Cardiac muscle cell (in vitro differentiated cells and primary cell): ENCODE measurements at regions not wholly inside any gene's neighbourhood (a gene's known extent, or its start where the extent isn't known, plus 50 kb on each side); places are given as distances from the start of the nearest gene placed in this dataset.

ENCODE experiments used
- DNase-seq, 2 donors: peaks; one replicate each; pipeline versions ENCODE4 v3.0.0 to v3.0.0-alpha.2; 2010 to 2017; ENCODE audit warnings: low read depth in 1 of 2, low spot score in 1 of 2
- H3K27ac ChIP-seq: fragments of 200-600 bp; sonication (generic); 2 replicates; pipeline ENCODE4 v1.5.1; 2016
- H3K27me3 ChIP-seq: fragments of 200-600 bp; sonication (generic); 2 replicates; pipeline ENCODE4 v1.6.0; 2016; ENCODE audit warnings: control low read depth
- H3K36me3 ChIP-seq: fragments of 200-600 bp; sonication (generic); 2 replicates; pipeline ENCODE4 v1.5.1; 2016; ENCODE audit warnings: control low read depth
- H3K4me1 ChIP-seq: fragments of 200-600 bp; sonication (generic); 2 replicates; pipeline ENCODE4 v1.8.1; 2017; ENCODE audit warnings: low read depth, mild to moderate bottlenecking, mixed run types
- H3K4me3 ChIP-seq: fragments of 200-600 bp; sonication (generic); 2 replicates; pipeline ENCODE4 v1.5.1; 2016; ENCODE audit warnings: mild to moderate bottlenecking
- H3K9me3 ChIP-seq: fragments of 200-600 bp; sonication (generic); 2 replicates; pipeline ENCODE4 v1.5.1; 2017; ENCODE audit warnings: low read depth, mild to moderate bottlenecking, control low read depth
- CTCF ChIP-seq: IDR thresholded peaks from 2 replicates; pipeline ENCODE4 v1.5.1; 2012; ENCODE audit warnings: low read depth, mild to moderate bottlenecking, low read length

- Histone ChIP-seq H3K36me3 (no peaks in the 10 kb centered on the region), H3K4me1 (no peaks in the 10 kb centered on the region), H3K27ac (no peak overlapping the region), H3K27me3 (no peaks in the 10 kb centered on the region), H3K4me3 (no peak overlapping the region), H3K9me3 (no peaks in the 10 kb centered on the region)
- TF ChIP-seq CTCF: no peak
- no peak for DNase-seq
Measured at GRCh38 chr4:126202226-126202625, 887.5 kb downstream of the FAT4 start.

GRCh38 chr4:126207910-126208309 is 893.2 kb downstream of the FAT4 start:
- no peak overlapping the region for H3K27ac ChIP-seq
- no peaks in the 10 kb centered on the region for H3K36me3 ChIP-seq
- H3K27me3 ChIP-seq: no peaks in the 10 kb centered on the region
- H3K4me3 ChIP-seq: no peak overlapping the region
- DNase-seq: no peak
- TF ChIP-seq CTCF: no peak
- no peaks in the 10 kb centered on the region for H3K9me3 ChIP-seq
- no peaks in the 10 kb centered on the region for H3K4me1 ChIP-seq

- Histone ChIP-seq H3K4me3 (no peak overlapping the region), H3K9me3 (no peaks in the 10 kb centered on the region), H3K27ac (no peak overlapping the region), H3K4me1 (no peaks in the 10 kb centered on the region), H3K36me3 (no peaks in the 10 kb centered on the region), H3K27me3 (no peaks in the 10 kb centered on the region)
- no peak for TF ChIP-seq CTCF
- DNase-seq: no peak
Measured at GRCh38 chr4:126209147-126209546, 894.4 kb downstream of the FAT4 start.

GRCh38 chr4:126213996-126214395 is 899.2 kb downstream of the FAT4 start:
- Histone ChIP-seq H3K4me1 (no peaks in the 10 kb centered on the region), H3K27me3 (no peaks in the 10 kb centered on the region), H3K36me3 (no peaks in the 10 kb centered on the region), H3K4me3 (no peak overlapping the region), H3K9me3 (no peaks in the 10 kb centered on the region), H3K27ac (no peak overlapping the region)
- DNase-seq: no peak
- no peak for TF ChIP-seq CTCF

GRCh38 chr4:126215759-126216158 is 901.0 kb downstream of the FAT4 start:
- H3K27me3 ChIP-seq: no peaks in the 10 kb centered on the region
- H3K36me3 ChIP-seq: no peaks in the 10 kb centered on the region
- no peaks in the 10 kb centered on the region for H3K9me3 ChIP-seq
- no peak overlapping the region for H3K4me3 ChIP-seq
- H3K27ac ChIP-seq: no peak overlapping the region
- DNase-seq: no peak
- no peak for TF ChIP-seq CTCF
- no peaks in the 10 kb centered on the region for H3K4me1 ChIP-seq

- no peak for DNase-seq
- Histone ChIP-seq H3K9me3 (no peaks in the 10 kb centered on the region), H3K36me3 (no peaks in the 10 kb centered on the region), H3K4me3 (no peak overlapping the region), H3K27ac (no peak overlapping the region), H3K4me1 (no peaks in the 10 kb centered on the region), H3K27me3 (no peaks in the 10 kb centered on the region)
- TF ChIP-seq CTCF: no peak
Measured at GRCh38 chr4:126216611-126217010, 901.9 kb downstream of the FAT4 start.
